ENCODE measurements at regions not wholly inside any gene's neighbourhood (a gene's known extent, or its start where the extent isn't known, plus 50 kb on each side); places are given as distances from the start of the nearest gene placed in this dataset.

- Mint-ChIP-seq H3K27ac (no peak overlapping the region), H3K4me3 (ENCODE audit: low read depth) (no peak overlapping the region), H3K4me1 (ENCODE audit: low read depth) (peaks cover 2% of the 10 kb centered on the region), H3K9me3 (ENCODE audit: low read depth) (peaks cover 6% of the 10 kb centered on the region), H3K36me3 (ENCODE audit: insufficient read depth) (peaks cover 1% of the 10 kb centered on the region), H3K27me3 (no peaks in the 10 kb centered on the region)
- TF ChIP-seq CTCF (IDR thresholded peaks at IDR 0.05; ENCODE audit: unreplicated experiment), result no peak
- no peak for DNase-seq (ENCODE audit: low spot score, unreplicated experiment)
Measured at GRCh38 chr10:60717852-60718251, 60.4 kb upstream of the CDK1 start.

- Mint-ChIP-seq H3K27me3 (no peaks in the 10 kb centered on the region), H3K9me3 (ENCODE audit: low read depth) (peaks cover 8% of the 10 kb centered on the region), H3K27ac (no peak overlapping the region), H3K4me3 (ENCODE audit: low read depth) (no peak overlapping the region), H3K4me1 (ENCODE audit: low read depth) (peaks cover 2% of the 10 kb centered on the region), H3K36me3 (ENCODE audit: insufficient read depth) (peaks cover 1% of the 10 kb centered on the region)
- TF ChIP-seq CTCF (IDR thresholded peaks at IDR 0.05; ENCODE audit: unreplicated experiment), result no peak
- no peak for DNase-seq (ENCODE audit: low spot score, unreplicated experiment)
Measured at GRCh38 chr10:60714233-60714632, 64.0 kb upstream of the CDK1 start.

- Mint-ChIP-seq H3K27ac (no peak overlapping the region), H3K4me3 (ENCODE audit: low read depth) (no peak overlapping the region), H3K27me3 (no peaks in the 10 kb centered on the region), H3K36me3 (ENCODE audit: insufficient read depth) (peaks cover 5% of the 10 kb centered on the region), H3K9me3 (ENCODE audit: low read depth) (peaks cover 13% of the 10 kb centered on the region), H3K4me1 (ENCODE audit: low read depth) (peaks cover 2% of the 10 kb centered on the region)
- TF ChIP-seq CTCF (IDR thresholded peaks at IDR 0.05; ENCODE audit: unreplicated experiment), result no peak
- DNase-seq (ENCODE audit: low spot score, unreplicated experiment), result no peak
Measured at GRCh38 chr10:60711496-60711895, 66.8 kb upstream of the CDK1 start.

- DNase-seq (ENCODE audit: low spot score, unreplicated experiment), result no peak
- no peaks in the 10 kb centered on the region for H3K27me3 Mint-ChIP-seq
Measured at GRCh38 chr10:60710041-60710440, 68.2 kb upstream of the CDK1 start.

GRCh38 chr10:60708666-60709065 lies 69.6 kb upstream of the CDK1 start:
- H3K4me1 Mint-ChIP-seq (ENCODE audit: low read depth), result peaks cover 12% of the 10 kb centered on the region
- H3K36me3 Mint-ChIP-seq (ENCODE audit: insufficient read depth), result peaks cover 10% of the 10 kb centered on the region
- H3K9me3 Mint-ChIP-seq (ENCODE audit: low read depth), result peaks cover 15% of the 10 kb centered on the region
- no peak for DNase-seq (ENCODE audit: low spot score, unreplicated experiment)
- H3K27me3 Mint-ChIP-seq, result no peaks in the 10 kb centered on the region
- H3K4me3 Mint-ChIP-seq (ENCODE audit: low read depth), result no peak overlapping the region
- TF ChIP-seq CTCF (IDR thresholded peaks at IDR 0.05; ENCODE audit: unreplicated experiment), result no peak
- H3K27ac Mint-ChIP-seq, result peak overlapping the region; percentile 57

More at GRCh38 chr10:60710041-60710440, 68.2 kb upstream of the CDK1 start:
- Mint-ChIP-seq H3K9me3 (ENCODE audit: low read depth) (peaks cover 17% of the 10 kb centered on the region), H3K4me3 (ENCODE audit: low read depth) (no peak overlapping the region), H3K27ac (no peak overlapping the region), H3K36me3 (ENCODE audit: insufficient read depth) (peaks cover 9% of the 10 kb centered on the region), H3K4me1 (ENCODE audit: low read depth) (peaks cover under 1% of the 10 kb centered on the region)
- TF ChIP-seq CTCF (IDR thresholded peaks at IDR 0.05; ENCODE audit: unreplicated experiment), result no peak

All from progenitor cell of endocrine pancreas (in vitro differentiated cells).